ENCODE measurements at regions not wholly inside any gene's neighbourhood (a gene's known extent, or its start where the extent isn't known, plus 50 kb on each side); places are given as distances from the start of the nearest gene placed in this dataset.

DNA sequence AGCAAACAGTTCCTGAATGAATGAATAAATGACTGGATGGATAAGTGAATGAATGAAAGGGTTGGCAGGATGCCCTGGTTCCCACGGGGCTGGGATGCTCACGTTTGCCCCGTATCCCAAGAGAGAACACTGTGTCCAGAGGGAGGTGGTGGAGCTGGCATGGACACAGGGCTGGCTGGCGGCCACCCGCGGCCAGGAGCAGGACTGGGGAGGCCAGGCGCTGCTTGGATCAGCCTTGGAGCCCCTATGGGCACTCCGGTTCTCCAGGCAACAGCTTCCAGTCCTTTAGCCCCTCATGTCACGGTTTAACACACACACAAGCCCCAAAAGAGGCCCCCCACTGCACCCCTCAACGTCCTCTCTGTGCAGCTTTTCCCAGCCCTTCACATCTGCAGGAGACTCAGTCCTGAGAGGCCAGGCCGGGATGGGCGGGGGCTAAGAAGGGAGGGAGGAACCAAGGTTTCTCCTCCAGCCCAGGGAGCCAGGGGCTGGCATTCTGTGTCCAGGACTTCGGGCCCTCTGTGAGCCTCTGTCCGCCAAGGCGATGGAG is 86.0 kb upstream of the ALDH1L1 start:
- DNase-seq = no peak

GRCh38 chr3:126264952-126265351 is 84.6 kb upstream of the ALDH1L1 start:
- no peak for DNase-seq

DNA sequence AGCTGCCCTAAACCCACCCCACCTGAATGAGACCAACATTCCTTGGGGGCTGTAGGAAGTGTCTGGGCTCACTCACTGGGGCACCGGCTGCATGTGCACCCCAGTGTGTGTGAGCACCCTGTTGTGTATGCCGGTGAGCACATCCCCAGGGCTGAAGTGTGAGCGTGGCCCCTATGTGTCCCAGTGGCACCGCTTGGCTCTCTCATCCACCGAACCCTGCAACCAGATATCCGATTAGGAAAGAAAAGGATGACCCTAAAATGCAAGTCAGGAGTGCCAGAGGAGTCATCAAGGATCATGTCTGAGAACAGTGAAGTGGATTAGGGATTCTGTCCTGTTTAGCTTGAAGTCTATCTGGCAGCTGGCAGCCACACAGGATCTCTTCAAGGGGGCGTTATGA is 84.0 kb upstream of the ALDH1L1 start:
- no peak for DNase-seq

- no peak for DNase-seq
Observed at GRCh38 chr3:126263971-126264370, 83.6 kb upstream of the ALDH1L1 start.

- DNase-seq = no peak
Observed at GRCh38 chr3:126263539-126263938, 83.2 kb upstream of the ALDH1L1 start.

DNA sequence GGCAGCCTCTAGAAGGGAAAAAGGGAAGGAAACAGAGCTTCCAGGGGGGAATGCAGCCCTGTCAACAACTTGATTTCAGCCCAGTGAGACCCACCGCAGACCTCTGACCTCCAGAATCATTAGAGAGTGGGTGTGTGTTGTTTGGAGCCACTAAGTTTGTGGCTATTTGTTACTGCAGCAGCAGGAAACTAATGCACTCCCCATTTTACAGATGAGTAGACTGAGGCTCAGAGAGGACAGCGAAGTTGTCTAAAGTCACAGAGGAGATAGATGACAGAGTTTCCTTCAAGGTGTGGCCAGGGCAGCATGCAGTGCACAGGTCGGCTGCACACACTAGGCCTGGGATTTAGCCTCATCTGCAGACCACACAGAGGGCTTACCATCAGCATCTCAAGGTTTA is 81.8 kb upstream of the ALDH1L1 start:
- no peak for DNase-seq

- DNase-seq = no peak
Observed at GRCh38 chr3:126261037-126261436, 80.7 kb upstream of the ALDH1L1 start.

GRCh38 chr3:126259411-126260391 is 79.3 kb upstream of the ALDH1L1 start:
- DNase-seq = peak; percentile 4 to 23

DNA sequence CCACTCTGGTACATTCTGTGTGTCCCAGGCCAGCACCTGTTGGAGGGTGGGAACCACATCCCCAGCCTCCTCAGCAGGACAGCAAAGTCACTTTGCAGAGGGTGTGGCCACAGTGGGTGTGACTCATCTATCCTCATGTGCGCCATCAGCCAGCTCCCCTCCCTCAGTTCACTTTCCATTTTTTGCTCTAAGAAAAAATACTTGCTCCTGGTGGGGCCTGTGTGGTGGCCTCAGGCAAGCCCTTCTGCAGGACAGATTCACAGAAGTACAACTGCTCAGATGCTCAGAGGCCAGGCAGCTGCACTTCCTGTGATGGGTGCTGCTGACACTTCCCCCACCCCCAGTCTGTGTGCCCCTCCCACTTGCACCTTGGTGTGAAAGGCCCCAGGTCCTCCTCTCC is 78.3 kb upstream of the ALDH1L1 start:
- DNase-seq = no peak

GRCh38 chr3:126257984-126258383 is 77.6 kb upstream of the ALDH1L1 start:
- no peak for DNase-seq

- no peak for DNase-seq
Observed at GRCh38 chr3:126257174-126257573, 76.8 kb upstream of the ALDH1L1 start.

DNA sequence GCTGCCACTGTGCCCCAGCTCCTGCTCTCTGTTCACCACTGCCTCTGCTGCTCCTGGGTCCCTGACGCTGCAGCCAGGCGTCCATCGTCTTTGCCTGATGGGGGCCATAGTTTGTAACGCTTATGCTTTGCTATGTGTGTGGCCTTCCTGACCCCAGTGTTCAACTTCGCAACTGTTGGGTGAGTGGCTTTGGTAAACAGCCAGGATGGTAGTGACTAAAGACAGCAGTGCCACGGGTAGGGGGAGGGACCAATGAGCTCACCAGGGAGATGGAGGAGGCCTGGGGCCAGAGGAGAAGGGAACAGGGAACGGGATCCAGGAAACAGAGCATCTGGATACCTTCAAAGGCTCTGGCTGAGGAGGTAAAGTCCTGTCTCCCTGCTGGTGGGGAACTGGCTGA is 75.9 kb upstream of the ALDH1L1 start:
- no peak for DNase-seq

GRCh38 chr3:126253072-126253471 is 72.7 kb upstream of the ALDH1L1 start:
- no peak for DNase-seq

DNA sequence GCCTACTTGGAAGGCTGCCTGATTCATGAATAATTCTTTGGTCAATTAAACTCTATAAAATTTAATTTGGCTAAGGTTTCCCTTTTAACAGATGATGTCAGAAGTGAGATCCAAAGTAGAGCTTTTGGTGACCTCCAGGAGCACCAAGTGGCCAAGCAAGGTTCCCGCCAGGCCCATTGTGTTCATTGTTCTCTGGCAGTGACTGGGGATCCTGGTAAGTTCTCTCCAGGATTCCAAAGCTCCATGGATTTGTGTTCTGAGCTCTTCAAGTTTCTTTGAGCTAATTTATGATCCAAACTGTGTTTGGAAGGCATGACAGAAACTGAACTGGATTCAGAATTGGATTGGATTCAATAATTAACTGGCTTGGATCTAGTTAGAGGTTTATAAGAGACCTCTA is 72.0 kb upstream of the ALDH1L1 start:
- DNase-seq = no peak

GRCh38 chr3:126245811-126246727 is 65.7 kb upstream of the ALDH1L1 start:
- peak; percentile 13 to 18 for DNase-seq

Measured in activated CD4-positive, alpha-beta T cell treated with anti-CD3 and anti-CD28 coated beads, Interleukin-2, amount 50 U/mL, for 48 hours (primary cell).